ENCODE measurements at regions not wholly inside any gene's neighbourhood (a gene's known extent, or its start where the extent isn't known, plus 50 kb on each side); places are given as distances from the start of the nearest gene placed in this dataset.
"Not testable (repeated sequence)": the region's sequence is repeated elsewhere in the genome, so short reads cannot be mapped to it uniquely, and the experiment has no call there.

DNA sequence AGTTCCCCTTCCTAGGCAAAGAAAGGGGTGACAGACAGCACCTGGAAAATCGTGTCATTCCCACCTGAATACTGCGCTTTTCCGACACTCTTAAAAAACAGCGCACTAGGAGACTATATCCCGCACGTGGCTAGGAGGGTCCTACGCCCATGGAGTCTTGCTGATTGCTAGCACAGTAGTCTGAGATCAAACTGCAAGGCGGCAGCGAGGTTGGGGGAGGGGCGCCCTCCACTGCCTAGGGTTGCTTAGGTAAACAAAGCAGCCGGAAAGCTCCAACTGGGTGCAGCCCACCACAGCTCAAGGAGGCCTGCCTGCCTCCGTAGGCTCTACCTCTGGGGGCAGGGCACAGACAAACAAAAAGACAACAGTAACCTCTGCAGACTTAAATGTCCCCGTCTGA is 367.5 kb downstream of the PRR16 start:
- not testable (repeated sequence) for H3K4me1 ChIP-seq (ENCODE audit: control insufficient read depth in 3 of 3, insufficient read depth in 2 of 3, low read depth in 1 of 3, low read length in 2 of 3)
- 81 to 84% (median 83%) methylated on average over 12 to 13 of the region's 13 CpGs for WGBS, 3 donors

DNA sequence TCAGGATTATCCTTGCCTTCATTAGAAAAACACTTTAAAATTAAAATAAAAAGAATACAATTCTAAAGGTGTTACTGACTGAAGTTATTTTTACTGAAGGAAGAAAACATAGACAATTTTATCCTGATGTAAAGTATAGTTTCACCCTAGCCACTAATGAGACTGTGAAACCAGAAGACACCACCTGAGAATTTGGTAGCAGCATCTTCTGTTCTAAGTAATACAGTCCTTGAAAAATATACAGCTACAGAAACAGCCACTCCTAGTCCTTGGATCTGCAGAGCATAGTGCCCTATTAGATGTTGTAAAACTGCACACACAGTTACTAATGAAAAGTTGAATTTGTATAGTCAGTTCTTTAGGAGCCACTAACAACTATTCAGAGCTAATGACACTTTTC is 377.7 kb downstream of the PRR16 start:
- Histone ChIP-seq H3K36me3 (ENCODE audit: control insufficient read depth in 3 of 3, insufficient read depth in 2 of 3, low read depth in 1 of 3, low read length in 3 of 3) (no peaks in the 10 kb centered on the region), H3K9me3 (ENCODE audit: control insufficient read depth in 2 of 2, insufficient read depth in 1 of 2, low read depth in 1 of 2, low read length in 1 of 2) (no peaks in the 10 kb centered on the region), H3K27me3 (ENCODE audit: control insufficient read depth in 3 of 3, insufficient read depth in 3 of 3, low read length in 3 of 3) (no peaks in the 10 kb centered on the region), H3K4me1 (ENCODE audit: control insufficient read depth in 3 of 3, insufficient read depth in 2 of 3, low read depth in 1 of 3, low read length in 2 of 3) (no peaks in the 10 kb centered on the region), H3K27ac (ENCODE audit: low read depth in 1 of 3, low read length in 2 of 3) (no peak overlapping the region), H3K4me3 (ENCODE audit: low read depth in 1 of 3, low read length in 3 of 3) (no peak overlapping the region)
- no peak for DNase-seq
- no peak for FAIRE-seq

More for the DNA sequence above, 367.5 kb downstream of the PRR16 start:
- not testable (repeated sequence) for H3K27ac ChIP-seq (ENCODE audit: low read depth in 1 of 3, low read length in 2 of 3); H3K36me3 ChIP-seq (ENCODE audit: control insufficient read depth in 3 of 3, insufficient read depth in 2 of 3, low read depth in 1 of 3, low read length in 3 of 3); FAIRE-seq; H3K9me3 ChIP-seq (ENCODE audit: control insufficient read depth in 2 of 2, insufficient read depth in 1 of 2, low read depth in 1 of 2, low read length in 1 of 2); DNase-seq; H3K27me3 ChIP-seq (ENCODE audit: control insufficient read depth in 3 of 3, insufficient read depth in 3 of 3, low read length in 3 of 3); H3K4me3 ChIP-seq (ENCODE audit: low read depth in 1 of 3, low read length in 3 of 3)

DNA sequence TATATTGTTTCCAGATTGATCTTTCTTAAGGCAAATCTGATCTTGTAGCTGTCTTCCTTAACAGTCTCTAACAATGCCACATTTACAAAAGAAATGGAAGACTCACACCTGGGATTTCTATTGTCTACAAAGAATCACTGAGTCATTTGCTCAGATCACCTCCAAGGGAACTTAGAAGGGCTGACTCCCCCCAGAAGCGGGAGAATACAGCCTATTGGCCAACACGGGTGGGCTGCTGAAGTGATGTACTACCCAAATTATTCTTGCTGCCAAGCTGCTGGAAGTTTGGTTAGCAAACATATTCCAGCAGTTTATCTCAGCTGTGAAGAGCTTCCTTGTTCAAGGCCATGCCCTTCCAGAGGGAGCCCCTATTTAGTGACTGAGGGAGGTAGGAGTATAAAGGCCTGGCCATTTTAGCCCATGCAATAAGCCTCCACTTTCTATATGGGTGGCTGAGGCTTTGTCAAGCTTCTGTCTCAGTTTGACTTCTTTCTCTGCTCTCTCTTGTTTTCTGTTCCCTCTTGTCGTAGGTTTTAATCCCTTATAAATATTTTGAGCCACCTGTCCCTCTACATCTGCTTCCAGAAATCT is 379.4 kb downstream of the PRR16 start:
- Histone ChIP-seq H3K4me1 (ENCODE audit: control insufficient read depth in 3 of 3, insufficient read depth in 2 of 3, low read depth in 1 of 3, low read length in 2 of 3) (no peaks in the 10 kb centered on the region), H3K4me3 (ENCODE audit: low read depth in 1 of 3, low read length in 3 of 3) (no peak overlapping the region), H3K36me3 (ENCODE audit: control insufficient read depth in 3 of 3, insufficient read depth in 2 of 3, low read depth in 1 of 3, low read length in 3 of 3) (no peaks in the 10 kb centered on the region), H3K27me3 (ENCODE audit: control insufficient read depth in 3 of 3, insufficient read depth in 3 of 3, low read length in 3 of 3) (no peaks in the 10 kb centered on the region), H3K9me3 (ENCODE audit: control insufficient read depth in 2 of 2, insufficient read depth in 1 of 2, low read depth in 1 of 2, low read length in 1 of 2) (no peaks in the 10 kb centered on the region), H3K27ac (ENCODE audit: low read depth in 1 of 3, low read length in 2 of 3) (no peak overlapping the region)
- FAIRE-seq (no peak), DNase-seq (no peak)
- 57 to 79% (median 79%) methylated on average over 3 of the region's 3 CpGs for WGBS, 3 donors

- Histone ChIP-seq H3K27me3 (ENCODE audit: control insufficient read depth in 3 of 3, insufficient read depth in 3 of 3, low read length in 3 of 3) (no peaks in the 10 kb centered on the region), H3K4me3 (ENCODE audit: low read depth in 1 of 3, low read length in 3 of 3) (no peak overlapping the region), H3K9me3 (ENCODE audit: control insufficient read depth in 2 of 2, insufficient read depth in 1 of 2, low read depth in 1 of 2, low read length in 1 of 2) (no peaks in the 10 kb centered on the region), H3K4me1 (ENCODE audit: control insufficient read depth in 3 of 3, insufficient read depth in 2 of 3, low read depth in 1 of 3, low read length in 2 of 3) (no peaks in the 10 kb centered on the region), H3K36me3 (ENCODE audit: control insufficient read depth in 3 of 3, insufficient read depth in 2 of 3, low read depth in 1 of 3, low read length in 3 of 3) (no peaks in the 10 kb centered on the region), H3K27ac (ENCODE audit: low read depth in 1 of 3, low read length in 2 of 3) (no peak overlapping the region)
- 78 to 82% (median 80%) methylated on average over 2 of the region's 2 CpGs for WGBS, 3 donors
- no peak for DNase-seq
- FAIRE-seq: no peak
Observed at GRCh38 chr5:120848883-120849282, 384.8 kb downstream of the PRR16 start.

GRCh38 chr5:120852222-120852860 is 388.2 kb downstream of the PRR16 start:
- Histone ChIP-seq H3K27ac (ENCODE audit: low read depth in 1 of 3, low read length in 2 of 3) (no peak overlapping the region), H3K4me1 (ENCODE audit: control insufficient read depth in 3 of 3, insufficient read depth in 2 of 3, low read depth in 1 of 3, low read length in 2 of 3) (no peaks in the 10 kb centered on the region), H3K36me3 (ENCODE audit: control insufficient read depth in 3 of 3, insufficient read depth in 2 of 3, low read depth in 1 of 3, low read length in 3 of 3) (no peaks in the 10 kb centered on the region), H3K27me3 (ENCODE audit: control insufficient read depth in 3 of 3, insufficient read depth in 3 of 3, low read length in 3 of 3) (no peaks in the 10 kb centered on the region), H3K9me3 (ENCODE audit: control insufficient read depth in 2 of 2, insufficient read depth in 1 of 2, low read depth in 1 of 2, low read length in 1 of 2) (no peaks in the 10 kb centered on the region), H3K4me3 (ENCODE audit: low read depth in 1 of 3, low read length in 3 of 3) (no peak overlapping the region)
- 58 to 65% (median 59%) methylated on average over 1 of the region's 1 CpG for WGBS, 3 donors
- FAIRE-seq (no peak), DNase-seq (no peak)

- Histone ChIP-seq H3K4me1 (ENCODE audit: control insufficient read depth in 3 of 3, insufficient read depth in 2 of 3, low read depth in 1 of 3, low read length in 2 of 3) (no peaks in the 10 kb centered on the region), H3K36me3 (ENCODE audit: control insufficient read depth in 3 of 3, insufficient read depth in 2 of 3, low read depth in 1 of 3, low read length in 3 of 3) (no peaks in the 10 kb centered on the region), H3K27me3 (ENCODE audit: control insufficient read depth in 3 of 3, insufficient read depth in 3 of 3, low read length in 3 of 3) (no peaks in the 10 kb centered on the region), H3K4me3 (ENCODE audit: low read depth in 1 of 3, low read length in 3 of 3) (no peak overlapping the region), H3K9me3 (ENCODE audit: control insufficient read depth in 2 of 2, insufficient read depth in 1 of 2, low read depth in 1 of 2, low read length in 1 of 2) (no peaks in the 10 kb centered on the region), H3K27ac (ENCODE audit: low read depth in 1 of 3, low read length in 2 of 3) (no peak overlapping the region)
- DNase-seq: no peak
- 87 to 95% (median 90%) methylated on average over 7 of the region's 7 CpGs for WGBS, 3 donors
- FAIRE-seq: no peak
Observed at GRCh38 chr5:120866997-120867396, 402.9 kb downstream of the PRR16 start.

DNA sequence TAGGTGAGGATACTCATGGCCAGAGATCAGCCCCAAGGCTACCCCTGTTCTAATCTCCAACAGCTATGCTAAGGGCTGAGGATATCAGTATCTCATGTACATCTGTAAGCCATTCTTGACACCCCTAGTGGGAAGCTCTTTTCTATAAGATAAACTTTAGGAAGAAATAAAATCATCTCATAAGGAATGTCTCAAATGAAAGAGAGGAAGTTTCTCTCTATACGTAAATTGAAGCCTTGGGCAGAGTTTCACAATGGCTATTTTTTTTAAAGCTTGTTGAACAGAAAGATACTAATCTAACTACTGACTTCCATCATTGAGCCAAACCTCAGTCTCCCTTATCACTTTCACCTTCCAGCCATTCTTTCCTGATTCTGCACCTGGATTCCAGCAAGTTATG is 405.7 kb downstream of the PRR16 start:
- Histone ChIP-seq H3K36me3 (ENCODE audit: control insufficient read depth in 3 of 3, insufficient read depth in 2 of 3, low read depth in 1 of 3, low read length in 3 of 3) (no peaks in the 10 kb centered on the region), H3K4me3 (ENCODE audit: low read depth in 1 of 3, low read length in 3 of 3) (no peak overlapping the region), H3K4me1 (ENCODE audit: control insufficient read depth in 3 of 3, insufficient read depth in 2 of 3, low read depth in 1 of 3, low read length in 2 of 3) (no peaks in the 10 kb centered on the region), H3K27me3 (ENCODE audit: control insufficient read depth in 3 of 3, insufficient read depth in 3 of 3, low read length in 3 of 3) (no peaks in the 10 kb centered on the region), H3K27ac (ENCODE audit: low read depth in 1 of 3, low read length in 2 of 3) (no peak overlapping the region), H3K9me3 (ENCODE audit: control insufficient read depth in 2 of 2, insufficient read depth in 1 of 2, low read depth in 1 of 2, low read length in 1 of 2) (no peaks in the 10 kb centered on the region)
- 87 to 90% (median 90%) methylated on average over 1 of the region's 1 CpG for WGBS, 3 donors
- FAIRE-seq (no peak), DNase-seq (no peak)

- FAIRE-seq (no peak), DNase-seq (no peak)
- no peaks in the 10 kb centered on the region for H3K9me3 ChIP-seq (ENCODE audit: control insufficient read depth in 2 of 2, insufficient read depth in 1 of 2, low read depth in 1 of 2, low read length in 1 of 2)
- H3K4me1 ChIP-seq (ENCODE audit: control insufficient read depth in 3 of 3, insufficient read depth in 2 of 3, low read depth in 1 of 3, low read length in 2 of 3): no peaks in the 10 kb centered on the region
- no peaks in the 10 kb centered on the region for H3K27me3 ChIP-seq (ENCODE audit: control insufficient read depth in 3 of 3, insufficient read depth in 3 of 3, low read length in 3 of 3)
- no peak overlapping the region for H3K27ac ChIP-seq (ENCODE audit: low read depth in 1 of 3, low read length in 2 of 3)
- no peaks in the 10 kb centered on the region for H3K36me3 ChIP-seq (ENCODE audit: control insufficient read depth in 3 of 3, insufficient read depth in 2 of 3, low read depth in 1 of 3, low read length in 3 of 3)
- no peak overlapping the region for H3K4me3 ChIP-seq (ENCODE audit: low read depth in 1 of 3, low read length in 3 of 3)
- WGBS, 3 donors: 58 to 90% (median 78%) methylated on average over 2 of the region's 2 CpGs
Observed at GRCh38 chr5:120872297-120872696, 408.2 kb downstream of the PRR16 start.

DNA sequence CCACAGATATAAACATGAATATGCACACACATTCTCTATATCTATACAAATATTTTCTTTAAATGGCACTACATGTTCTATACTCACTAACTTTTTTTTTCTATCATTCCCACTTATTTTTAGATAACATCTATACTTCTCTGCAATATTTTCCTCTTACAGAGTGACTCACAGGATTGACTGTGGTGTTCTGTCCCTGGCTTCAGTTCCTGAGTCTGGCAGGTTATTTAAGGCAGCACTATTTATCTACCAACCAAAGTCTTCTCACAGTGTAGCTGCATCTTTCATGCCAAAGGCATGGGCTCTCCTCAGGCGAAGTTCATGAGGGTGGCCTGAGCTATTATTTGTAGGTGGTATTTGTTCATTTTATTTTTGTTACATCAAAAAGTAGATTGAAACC is 409.0 kb downstream of the PRR16 start:
- Histone ChIP-seq H3K27ac (ENCODE audit: low read depth in 1 of 3, low read length in 2 of 3) (no peak overlapping the region), H3K4me1 (ENCODE audit: control insufficient read depth in 3 of 3, insufficient read depth in 2 of 3, low read depth in 1 of 3, low read length in 2 of 3) (no peaks in the 10 kb centered on the region), H3K9me3 (ENCODE audit: control insufficient read depth in 2 of 2, insufficient read depth in 1 of 2, low read depth in 1 of 2, low read length in 1 of 2) (no peaks in the 10 kb centered on the region), H3K36me3 (ENCODE audit: control insufficient read depth in 3 of 3, insufficient read depth in 2 of 3, low read depth in 1 of 3, low read length in 3 of 3) (no peaks in the 10 kb centered on the region), H3K27me3 (ENCODE audit: control insufficient read depth in 3 of 3, insufficient read depth in 3 of 3, low read length in 3 of 3) (no peaks in the 10 kb centered on the region), H3K4me3 (ENCODE audit: low read depth in 1 of 3, low read length in 3 of 3) (no peak overlapping the region)
- no peak for DNase-seq
- no peak for FAIRE-seq
- 83 to 89% (median 86%) methylated on average over 1 of the region's 1 CpG for WGBS, 3 donors
